HepG2 (cell line): ENCODE measurements at regions not wholly inside any gene's neighbourhood (a gene's known extent, or its start where the extent isn't known, plus 50 kb on each side); places are given as distances from the start of the nearest gene placed in this dataset.

ENCODE experiments used
- JUN ChIP-seq: sonication (generic); formaldehyde crosslinking; IDR thresholded peaks from 2 replicates; pipeline ENCODE4 v1.4.0; 2020; ENCODE audit warnings: mild to moderate bottlenecking, missing genetic modification reagents
- RFXANK ChIP-seq: IDR thresholded peaks from 2 replicates; pipeline ENCODE4 v1.6.1; 2016
- SATB2 ChIP-seq: sonication (generic); formaldehyde crosslinking; IDR thresholded peaks from 2 replicates; pipeline ENCODE4 v1.5.0; 2020; ENCODE audit warnings: missing genetic modification reagents
- TF ChIP-seq, protein P1 (sequence below): conservative IDR thresholded peaks from 2 replicates; pipeline ENCODE4 v1.6.1; 2018; ENCODE audit warnings: missing genetic modification reagents

DNA sequence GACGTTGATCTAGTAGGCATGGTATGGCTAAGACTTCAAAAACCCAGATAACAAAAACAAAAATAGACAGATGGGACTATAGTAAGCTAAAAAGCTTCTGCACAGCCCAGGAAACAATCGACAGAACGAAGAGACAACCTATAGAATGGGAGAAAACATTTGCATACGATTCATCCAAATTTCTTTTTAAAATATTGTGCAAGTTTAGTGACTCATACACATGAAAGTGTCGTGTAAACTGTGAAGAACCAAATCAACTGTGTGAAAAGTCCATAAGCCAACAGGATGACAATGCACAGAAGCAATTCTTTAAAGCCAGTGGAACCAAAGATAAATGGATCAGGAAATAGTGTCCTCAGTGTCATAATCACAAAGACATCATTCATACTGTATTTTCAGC, 671.1 kb downstream of the RNF144A start:
- TF ChIP-seq, protein P1, sequence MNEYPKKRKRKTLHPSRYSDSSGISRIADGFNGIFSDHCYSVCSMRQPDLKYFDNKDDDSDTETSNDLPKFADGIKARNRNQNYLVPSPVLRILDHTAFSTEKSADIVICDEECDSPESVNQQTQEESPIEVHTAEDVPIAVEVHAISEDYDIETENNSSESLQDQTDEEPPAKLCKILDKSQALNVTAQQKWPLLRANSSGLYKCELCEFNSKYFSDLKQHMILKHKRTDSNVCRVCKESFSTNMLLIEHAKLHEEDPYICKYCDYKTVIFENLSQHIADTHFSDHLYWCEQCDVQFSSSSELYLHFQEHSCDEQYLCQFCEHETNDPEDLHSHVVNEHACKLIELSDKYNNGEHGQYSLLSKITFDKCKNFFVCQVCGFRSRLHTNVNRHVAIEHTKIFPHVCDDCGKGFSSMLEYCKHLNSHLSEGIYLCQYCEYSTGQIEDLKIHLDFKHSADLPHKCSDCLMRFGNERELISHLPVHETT = no peak
- TF ChIP-seq RFXANK (CRISPR knock-in tag) (no peak), JUN (CRISPR knock-in tag) (no peak), SATB2 (CRISPR knock-in tag) (no peak)
